Activated naive CD4-positive, alpha-beta T cell treated with anti-CD3 and anti-CD28 coated beads for 36 hours (primary cell): ENCODE measurements at regions not wholly inside any gene's neighbourhood (a gene's known extent, or its start where the extent isn't known, plus 50 kb on each side); places are given as distances from the start of the nearest gene placed in this dataset.
"Not testable (repeated sequence)": the region's sequence is repeated elsewhere in the genome, so short reads cannot be mapped to it uniquely, and the experiment has no call there.

Experiments
- CTCF ChIA-PET: fragments of 350-600 bp; sonication (Branson Sonifier 250); formaldehyde crosslinking; loops from one replicate; lab custom pipeline; 2021; ENCODE audit warnings: antibody characterized with exemption; lab: Charles Lee
- DNase-seq: peaks from one replicate; pipeline ENCODE4 v3.0.0-alpha.2; 2020
- H3K27ac Mint-ChIP-seq: one replicate; pipeline ENCODE4 v1.8.0; 2021; ENCODE audit warnings: mild to moderate bottlenecking, mixed read lengths
- H3K27me3 Mint-ChIP-seq: one replicate; pipeline ENCODE4 v1.8.0; 2021; ENCODE audit warnings: low read depth, mixed read lengths
- H3K36me3 Mint-ChIP-seq: one replicate; pipeline ENCODE4 v1.8.0; 2021; ENCODE audit warnings: low read depth, mixed read lengths
- H3K4me1 Mint-ChIP-seq: one replicate; pipeline ENCODE4 v1.8.0; 2021; ENCODE audit warnings: low read depth, mixed read lengths
- H3K4me3 Mint-ChIP-seq: one replicate; pipeline ENCODE4 v1.8.0; 2021; ENCODE audit warnings: mild to moderate bottlenecking, moderate library complexity, mixed read lengths
- H3K9me3 Mint-ChIP-seq: one replicate; pipeline ENCODE4 v1.8.0; 2021; ENCODE audit warnings: mixed read lengths
- intact Hi-C: fragments of 100-400 bp; cut with micrococcal nuclease; formaldehyde crosslinking; loops from one replicate; pipeline ENCODE4 v1.15.1; 2023

DNA sequence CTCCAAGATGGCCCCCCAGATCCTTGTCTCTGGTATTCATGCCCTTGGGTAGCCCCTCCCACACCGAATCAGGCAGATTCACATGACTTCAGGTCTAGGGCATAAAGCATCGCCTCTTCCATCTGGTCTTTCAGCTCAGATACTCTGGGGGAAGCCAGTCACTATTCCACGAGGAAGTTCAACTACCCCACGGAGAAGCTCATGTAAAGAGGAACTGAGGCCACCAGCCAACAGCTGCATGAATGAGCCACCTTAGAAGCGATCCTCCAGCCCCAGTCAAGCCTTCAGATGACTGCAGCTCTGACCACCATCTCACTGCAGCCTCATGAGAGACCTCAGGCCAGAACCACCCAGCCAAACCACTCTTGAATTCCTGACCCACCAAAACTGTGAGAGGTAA is 54.1 kb downstream of the SOCS3 start:
- no peak for DNase-seq
- CTCF ChIA-PET, result interaction anchor here (1.6 kb wide), 1 partner anchor 55 kb away, joined by 4 read pairs; no protein-coding TSS in a partner anchor
- no peak overlapping the region for H3K4me3 Mint-ChIP-seq
- no peaks in the 10 kb centered on the region for H3K27me3 Mint-ChIP-seq
- peaks cover 6% of the 10 kb centered on the region for H3K4me1 Mint-ChIP-seq
- H3K9me3 Mint-ChIP-seq, result no peaks in the 10 kb centered on the region
- H3K36me3 Mint-ChIP-seq, result no peaks in the 10 kb centered on the region
- no peak overlapping the region for H3K27ac Mint-ChIP-seq
- intact Hi-C loops, result no loop called here

DNA sequence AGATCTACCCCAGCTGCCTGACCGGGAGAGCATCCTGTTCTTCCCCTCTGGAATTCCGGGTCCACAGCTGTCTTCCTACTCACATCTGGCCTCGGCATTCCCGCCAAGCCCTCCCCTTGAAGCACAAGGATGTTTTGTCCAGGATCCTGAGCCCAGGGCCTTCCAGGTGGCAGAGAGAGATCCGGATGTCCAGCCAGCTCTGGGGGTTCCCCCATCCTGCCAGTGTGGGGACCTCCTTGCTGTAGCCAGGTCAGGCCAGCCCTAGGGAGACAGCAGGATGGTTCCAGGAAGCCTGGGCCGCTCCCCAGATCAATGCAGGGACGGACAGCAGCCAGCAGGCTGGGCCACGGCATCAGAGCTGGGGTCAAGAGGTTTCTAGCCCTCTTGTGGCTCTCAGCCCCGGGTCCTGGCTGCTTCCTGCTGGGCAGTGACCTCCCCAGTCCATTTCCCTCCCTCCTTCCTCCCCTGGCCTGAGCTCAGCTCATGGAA is 55.3 kb downstream of the SOCS3 start:
- Mint-ChIP-seq H3K27ac (no peak overlapping the region), H3K4me3 (no peak overlapping the region), H3K4me1 (peaks cover 10% of the 10 kb centered on the region), H3K36me3 (no peaks in the 10 kb centered on the region), H3K27me3 (no peaks in the 10 kb centered on the region), H3K9me3 (no peaks in the 10 kb centered on the region)
- intact Hi-C loops, result no loop called here
- no peak for DNase-seq
- CTCF ChIA-PET, result interaction anchor here (0.9 to 1.6 kb wide), 2 partner anchors 53 to 56 kb away, joined by 3 to 4 read pairs; no protein-coding TSS in a partner anchor

DNA sequence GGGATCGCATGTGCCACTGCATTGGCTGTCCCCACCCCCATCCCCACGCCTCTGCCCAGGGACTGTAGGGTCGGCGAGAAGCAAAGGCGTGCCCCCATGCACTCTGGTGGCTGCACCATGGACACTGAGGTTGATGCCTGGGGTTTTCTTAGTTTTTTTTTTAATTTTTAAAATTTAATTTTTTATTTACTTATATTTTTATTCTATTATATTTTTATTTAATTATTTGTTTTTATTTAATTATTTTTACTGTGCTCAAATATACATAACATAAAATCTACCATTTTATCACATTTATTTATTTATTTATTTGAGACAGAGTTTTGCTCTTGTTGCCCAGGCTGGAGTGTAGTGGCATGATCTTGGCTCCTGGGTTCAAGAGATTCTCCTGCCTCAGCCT is 57.4 kb downstream of the SOCS3 start:
- no peak overlapping the region for H3K4me3 Mint-ChIP-seq
- H3K36me3 Mint-ChIP-seq, result no peaks in the 10 kb centered on the region
- H3K4me1 Mint-ChIP-seq, result peaks cover 10% of the 10 kb centered on the region
- H3K9me3 Mint-ChIP-seq, result no peaks in the 10 kb centered on the region
- no peak for DNase-seq
- H3K27ac Mint-ChIP-seq, result no peak overlapping the region
- intact Hi-C loops, result no loop called here
- H3K27me3 Mint-ChIP-seq, result no peaks in the 10 kb centered on the region
- CTCF ChIA-PET, result interaction anchor here (1.1 kb wide), 1 partner anchor 56 kb away, joined by 3 read pairs; no protein-coding TSS in a partner anchor

DNA sequence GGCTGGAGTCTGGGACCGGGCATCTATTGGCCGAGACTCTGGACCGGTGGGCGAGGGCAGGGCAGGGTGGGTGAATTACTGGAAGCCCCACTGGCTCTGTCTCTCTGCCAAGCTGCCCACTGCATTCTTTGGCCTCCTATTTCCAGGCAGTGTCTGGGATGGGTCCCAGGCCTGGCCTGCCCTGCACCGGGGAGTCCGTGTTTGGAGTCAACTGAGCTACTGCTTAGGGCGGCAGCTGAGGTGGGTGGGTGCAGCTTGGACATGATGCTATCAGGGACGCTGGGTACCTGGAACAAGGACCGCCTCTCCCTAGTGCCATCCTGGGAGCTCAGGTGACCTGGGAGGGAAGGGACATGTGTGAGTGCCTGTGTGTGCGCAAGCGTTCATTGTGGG is 58.1 kb downstream of the SOCS3 start:
- intact Hi-C loops, result no loop called here
- CTCF ChIA-PET, result interaction anchor here (1.1 to 1.4 kb wide), 3 partner anchors 42 to 57 kb away, joined by 3 to 5 read pairs (median 3); no protein-coding TSS in a partner anchor
- no peak overlapping the region for H3K27ac Mint-ChIP-seq
- H3K4me3 Mint-ChIP-seq, result no peak overlapping the region
- H3K9me3 Mint-ChIP-seq, result no peaks in the 10 kb centered on the region
- DNase-seq, result no peak
- no peaks in the 10 kb centered on the region for H3K36me3 Mint-ChIP-seq
- no peaks in the 10 kb centered on the region for H3K27me3 Mint-ChIP-seq
- H3K4me1 Mint-ChIP-seq, result peaks cover 10% of the 10 kb centered on the region

DNA sequence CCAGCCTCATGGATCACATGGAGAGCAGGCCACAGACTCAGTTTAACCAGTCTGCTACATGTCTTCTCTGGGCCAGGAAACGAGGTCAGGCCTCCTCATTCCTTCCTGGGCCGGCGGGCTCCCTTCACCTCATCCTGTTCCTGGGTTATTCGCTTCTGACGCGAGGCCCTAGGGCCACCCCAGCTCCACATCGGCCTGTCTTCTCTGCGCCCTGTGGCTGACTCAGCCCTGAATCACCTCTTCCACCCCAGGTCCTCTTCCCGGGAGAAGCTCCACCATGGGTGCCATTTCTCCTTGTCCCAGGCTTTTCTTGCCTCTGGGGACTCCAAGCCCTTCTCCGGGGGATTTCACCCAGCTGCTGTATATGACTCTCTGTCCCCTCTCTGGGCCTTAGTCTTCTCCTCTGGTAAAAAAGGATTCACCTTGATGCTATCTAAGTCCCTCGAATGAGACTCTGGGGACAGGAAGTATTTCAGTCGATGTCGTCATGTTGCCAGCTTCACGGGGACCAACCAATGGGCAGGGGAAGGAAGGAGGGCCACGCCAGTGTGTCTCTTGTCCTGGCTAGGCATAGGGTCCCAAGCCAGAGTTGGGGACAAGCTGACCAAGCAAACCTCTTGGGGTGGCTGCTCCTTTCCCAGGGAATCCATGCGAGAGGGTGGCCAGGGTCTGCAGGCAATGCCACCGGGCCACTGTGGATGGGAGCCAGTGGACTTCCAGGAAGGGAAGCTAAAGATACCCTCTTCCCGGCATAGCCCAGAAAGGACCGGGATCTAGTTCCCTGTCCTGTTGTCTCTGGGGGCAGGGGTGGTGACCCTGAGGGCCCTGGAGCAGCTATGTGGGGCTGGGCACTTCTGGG is 58.7 kb downstream of the SOCS3 start:
- Mint-ChIP-seq H3K36me3 (no peaks in the 10 kb centered on the region), H3K4me1 (peaks cover 10% of the 10 kb centered on the region), H3K27me3 (no peaks in the 10 kb centered on the region), H3K9me3 (no peaks in the 10 kb centered on the region), H3K27ac (no peak overlapping the region), H3K4me3 (no peak overlapping the region)
- DNase-seq, result peak; percentile 14
- intact Hi-C loops, result no loop called here
- CTCF ChIA-PET, result interaction anchor here (0.6 to 1.4 kb wide), 3 partner anchors 24 to 50 kb away, joined by 3 to 5 read pairs (median 4); no protein-coding TSS in a partner anchor

DNA sequence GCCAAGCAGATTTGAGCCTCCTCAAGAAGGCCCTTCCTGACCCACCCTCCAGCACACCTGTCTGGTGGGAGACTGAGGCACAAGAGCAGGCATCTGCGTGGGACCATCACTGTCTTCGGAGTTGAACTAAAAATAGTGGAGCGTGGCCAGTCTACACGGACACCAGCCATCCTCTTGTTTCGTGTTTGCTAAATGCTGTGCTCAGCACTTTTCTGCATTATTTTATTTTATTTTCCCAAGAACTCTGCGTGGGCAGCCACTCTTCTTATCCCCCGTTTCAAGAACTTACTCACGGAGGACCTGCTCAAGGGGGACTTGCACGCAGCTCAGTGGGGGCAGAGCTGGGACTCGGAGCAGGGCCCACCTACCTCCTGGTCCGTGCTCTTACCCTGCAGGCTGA is 60.8 kb downstream of the SOCS3 start:
- H3K27me3 Mint-ChIP-seq, result no peaks in the 10 kb centered on the region
- H3K4me3 Mint-ChIP-seq, result no peak overlapping the region
- no peak for DNase-seq
- intact Hi-C loops, result no loop called here
- CTCF ChIA-PET, result interaction anchor here (0.6 to 0.7 kb wide), 2 partner anchors 33 to 526 kb away, joined by 3 read pairs; no protein-coding TSS in a partner anchor
- no peaks in the 10 kb centered on the region for H3K36me3 Mint-ChIP-seq
- H3K27ac Mint-ChIP-seq, result no peak overlapping the region
- H3K4me1 Mint-ChIP-seq, result peaks cover 10% of the 10 kb centered on the region
- no peaks in the 10 kb centered on the region for H3K9me3 Mint-ChIP-seq

DNA sequence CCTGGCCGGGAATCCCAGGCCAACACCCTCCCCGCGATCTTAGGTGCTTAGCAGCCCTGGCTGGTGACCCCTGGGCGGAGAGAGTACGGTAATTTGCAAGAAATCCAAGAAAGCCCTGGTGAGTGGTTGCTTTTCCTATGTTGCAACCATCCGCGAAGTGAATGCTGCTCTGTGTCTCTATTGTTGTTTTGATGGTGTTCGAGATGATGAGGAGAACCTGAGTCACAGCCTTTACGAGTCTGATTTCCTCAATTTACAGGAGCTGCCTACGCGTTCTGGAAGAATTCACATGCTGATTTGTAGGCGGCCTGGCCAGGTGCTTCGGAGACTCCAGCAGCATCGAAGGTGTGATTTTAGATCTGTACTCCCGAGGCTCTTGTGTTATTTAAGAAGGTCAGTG is 63.3 kb downstream of the TMEM235 start:
- H3K27ac Mint-ChIP-seq, result no peak overlapping the region
- DNase-seq, result no peak
- H3K36me3 Mint-ChIP-seq, result no peaks in the 10 kb centered on the region
- intact Hi-C loops, result no loop called here
- H3K4me1 Mint-ChIP-seq, result peaks cover 2% of the 10 kb centered on the region
- CTCF ChIA-PET, result no interaction called here
- H3K4me3 Mint-ChIP-seq, result no peak overlapping the region
- H3K9me3 Mint-ChIP-seq, result no peaks in the 10 kb centered on the region
- no peaks in the 10 kb centered on the region for H3K27me3 Mint-ChIP-seq

DNA sequence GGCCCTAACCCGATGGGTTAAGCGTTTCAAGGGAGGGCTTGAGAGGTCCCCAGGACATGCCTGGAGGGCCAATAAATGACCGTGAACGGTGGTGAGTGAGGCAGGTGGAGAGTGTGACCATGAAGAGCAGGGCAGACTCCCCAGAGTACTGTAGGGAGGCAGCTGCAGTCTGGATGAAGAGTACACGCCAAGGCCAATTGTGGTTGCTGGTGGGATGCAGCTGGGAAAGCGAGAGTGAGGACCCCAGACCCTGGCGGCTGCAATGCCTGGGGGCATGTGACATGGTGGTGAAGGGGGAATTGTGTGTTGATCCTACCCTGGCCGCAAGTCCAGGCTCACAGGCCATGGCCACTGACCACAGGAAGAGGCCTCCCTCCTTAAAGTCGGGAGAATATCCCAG is 62.9 kb downstream of the TMEM235 start:
- Mint-ChIP-seq H3K9me3 (no peaks in the 10 kb centered on the region), H3K27ac (no peak overlapping the region), H3K4me3 (no peak overlapping the region), H3K4me1 (peaks cover 2% of the 10 kb centered on the region), H3K27me3 (no peaks in the 10 kb centered on the region), H3K36me3 (no peaks in the 10 kb centered on the region)
- CTCF ChIA-PET, result no interaction called here
- intact Hi-C loops, result no loop called here
- no peak for DNase-seq

DNA sequence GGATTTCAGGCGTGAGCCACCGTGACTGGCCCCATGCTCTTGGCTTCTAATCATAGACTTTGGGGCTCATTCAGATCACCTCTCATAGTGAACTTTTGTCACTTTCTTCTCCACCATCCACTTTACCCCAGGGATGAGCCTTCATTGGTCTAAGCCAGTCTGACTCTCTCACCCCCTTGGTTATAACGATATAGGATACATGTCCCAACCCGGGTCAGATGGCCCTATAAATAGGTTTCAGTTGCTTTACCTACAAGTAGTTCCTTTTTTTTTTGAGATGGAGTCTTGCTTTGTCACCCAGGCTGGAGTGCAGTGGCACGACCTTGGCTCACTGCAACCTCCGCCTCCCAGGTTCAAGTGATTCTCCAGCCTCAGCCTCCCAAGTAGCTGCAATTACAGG is 61.7 kb downstream of the TMEM235 start:
- H3K9me3 Mint-ChIP-seq, H3K27ac Mint-ChIP-seq, H3K4me1 Mint-ChIP-seq, H3K36me3 Mint-ChIP-seq, H3K27me3 Mint-ChIP-seq, DNase-seq, H3K4me3 Mint-ChIP-seq, intact Hi-C loops, CTCF ChIA-PET: not testable (repeated sequence)

DNA sequence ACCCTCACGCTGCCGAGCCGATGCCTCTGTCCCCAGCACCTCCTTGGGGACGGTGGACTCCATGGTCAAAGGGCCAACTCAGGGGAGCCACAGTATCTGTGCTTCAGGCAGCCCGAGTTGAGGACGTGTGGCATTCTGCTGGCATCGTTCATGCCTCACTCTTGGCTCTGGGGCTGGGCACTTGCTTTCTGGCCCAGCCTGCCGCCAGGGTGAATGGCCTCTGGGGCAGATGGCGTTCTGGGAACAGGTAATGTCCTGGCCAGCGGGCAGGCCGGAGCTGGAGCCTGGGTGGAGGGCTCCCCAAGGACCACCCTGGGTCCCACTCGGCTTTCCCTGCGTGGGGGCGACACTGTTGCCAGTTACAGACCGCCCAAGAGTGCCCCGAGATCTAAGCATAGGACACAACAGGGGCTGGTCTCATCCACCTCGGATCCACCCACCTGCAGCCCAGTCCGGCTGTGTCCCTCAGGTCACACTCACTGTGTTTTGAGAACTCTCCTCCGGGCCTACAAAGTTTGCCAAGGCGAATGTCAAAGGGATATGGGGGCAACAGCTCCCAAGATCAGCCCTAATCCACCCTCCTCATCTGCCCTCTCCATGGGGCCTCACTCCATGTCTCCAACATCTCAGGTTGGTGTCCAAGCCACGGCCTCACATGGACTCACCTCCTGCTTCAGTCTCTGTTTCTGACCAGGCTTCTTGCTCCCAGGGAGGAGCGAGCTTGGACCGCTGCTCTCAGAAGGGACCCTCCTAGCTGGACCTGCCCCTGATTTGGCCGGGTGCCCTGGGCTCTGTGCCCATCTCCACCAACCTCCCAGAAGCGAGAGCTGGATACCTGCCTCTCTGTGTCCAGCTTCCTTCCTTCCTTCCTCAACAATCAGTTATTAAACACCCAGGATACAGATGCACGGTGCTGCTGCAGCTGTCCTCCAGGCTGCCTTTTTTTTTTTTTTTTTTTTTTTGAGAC is 60.8 kb downstream of the TMEM235 start:
- H3K4me3 Mint-ChIP-seq, result no peak overlapping the region
- no peaks in the 10 kb centered on the region for H3K27me3 Mint-ChIP-seq
- DNase-seq, result no peak
- no peak overlapping the region for H3K27ac Mint-ChIP-seq
- intact Hi-C loops, result loop anchor here (2.0 kb wide), 1 partner anchor 41 kb away; no protein-coding TSS in a partner anchor
- H3K9me3 Mint-ChIP-seq, result no peaks in the 10 kb centered on the region
- CTCF ChIA-PET, result interaction anchor here (0.9 to 4.8 kb wide), 2 partner anchors 24 to 70 kb away, joined by 3 to 36 read pairs; no protein-coding TSS in a partner anchor
- peaks cover 2% of the 10 kb centered on the region for H3K4me1 Mint-ChIP-seq
- no peaks in the 10 kb centered on the region for H3K36me3 Mint-ChIP-seq

DNA sequence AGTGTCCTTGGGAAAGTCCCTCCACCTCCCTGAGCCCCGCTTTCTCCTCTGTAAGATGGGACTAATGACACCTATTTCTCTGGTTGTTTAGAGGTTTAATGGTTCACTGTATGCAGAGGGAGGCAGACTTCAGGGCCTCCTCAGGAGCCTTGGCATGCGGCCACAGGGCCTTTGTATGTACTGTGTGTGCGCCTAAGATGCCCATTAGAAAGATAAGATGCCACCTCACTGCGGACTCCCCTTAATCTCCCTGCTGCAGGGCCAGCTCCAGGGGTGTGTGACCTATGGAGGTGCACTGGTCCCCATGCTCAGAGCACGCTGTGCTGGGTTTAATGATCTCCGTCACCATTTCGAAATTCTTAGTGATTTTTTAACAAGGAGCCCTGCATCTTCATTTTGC is 59.3 kb downstream of the TMEM235 start:
- intact Hi-C loops, result loop anchor here (1.0 to 2.0 kb wide), 4 partner anchors 25 to 132 kb away; partner anchors contain the start of gene SOCS3

More for the DNA sequence above, 59.3 kb downstream of the TMEM235 start:
- no peak for DNase-seq
- Mint-ChIP-seq H3K27ac (no peak overlapping the region), H3K9me3 (no peaks in the 10 kb centered on the region), H3K4me1 (peaks cover 2% of the 10 kb centered on the region), H3K4me3 (no peak overlapping the region), H3K36me3 (no peaks in the 10 kb centered on the region), H3K27me3 (no peaks in the 10 kb centered on the region)
- CTCF ChIA-PET, result interaction anchor here (0.6 to 4.8 kb wide), 8 partner anchors 16 to 133 kb away, joined by 3 to 36 read pairs (median 4); no protein-coding TSS in a partner anchor
